ENCODE measurements at regions not wholly inside any gene's neighbourhood (a gene's known extent, or its start where the extent isn't known, plus 50 kb on each side); places are given as distances from the start of the nearest gene placed in this dataset.
"Not testable (repeated sequence)": the region's sequence is repeated elsewhere in the genome, so short reads cannot be mapped to it uniquely, and the experiment has no call there.

DNA sequence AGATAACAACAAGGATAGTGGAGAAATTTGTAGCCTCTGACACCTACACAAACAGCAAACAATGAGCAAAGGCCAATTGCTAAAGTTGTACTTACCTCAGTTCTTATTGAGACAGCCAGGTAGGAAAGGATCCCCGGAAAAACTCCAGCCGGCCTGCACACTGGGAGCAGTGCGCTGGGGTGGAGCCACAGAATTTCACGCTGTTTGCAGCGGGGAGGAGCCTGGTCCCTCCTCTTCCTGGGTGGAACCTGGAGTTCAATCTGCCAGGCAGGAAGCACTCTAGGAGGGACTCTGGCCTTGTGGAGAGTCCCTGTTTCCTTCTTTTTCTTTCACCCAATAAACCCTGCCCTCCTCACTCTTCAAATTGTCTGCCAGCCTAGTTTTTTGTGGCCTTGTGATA lies 382.6 kb upstream of the TGIF2LX start:
- in situ Hi-C loops (cut with HindIII; ENCODE audit: low pct_ligation_motif_present, low pct_unique_long_range_greater_than_20kb, low sequenced_read_pairs); DNase-seq: not testable (repeated sequence)

GRCh38 chrX:89557146-89557545 lies 364.6 kb upstream of the TGIF2LX start:
- in situ Hi-C loops (cut with HindIII; ENCODE audit: low pct_ligation_motif_present, low pct_unique_long_range_greater_than_20kb, low sequenced_read_pairs); DNase-seq: not testable (repeated sequence)

DNA sequence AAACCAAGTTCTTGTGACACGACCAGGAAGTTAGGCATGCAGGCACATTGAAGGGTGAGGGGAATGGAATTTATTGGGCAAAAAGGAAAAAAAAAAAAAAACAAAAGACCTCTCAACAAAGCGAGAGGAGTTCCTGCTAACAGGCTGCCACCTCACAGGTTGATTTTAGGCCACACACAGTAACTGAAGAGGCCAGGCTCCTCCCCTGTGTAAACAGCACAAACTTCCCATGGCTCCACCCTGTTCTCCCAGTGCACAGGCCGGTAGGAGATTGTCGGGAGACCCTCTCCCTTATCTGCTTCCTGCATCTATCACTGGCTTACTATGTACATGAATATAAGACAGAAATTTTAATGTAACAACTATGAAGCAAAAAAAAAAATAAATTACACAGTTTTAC lies 359.6 kb upstream of the TGIF2LX start:
- DNase-seq; in situ Hi-C loops (cut with HindIII; ENCODE audit: low pct_ligation_motif_present, low pct_unique_long_range_greater_than_20kb, low sequenced_read_pairs): not testable (repeated sequence)

DNA sequence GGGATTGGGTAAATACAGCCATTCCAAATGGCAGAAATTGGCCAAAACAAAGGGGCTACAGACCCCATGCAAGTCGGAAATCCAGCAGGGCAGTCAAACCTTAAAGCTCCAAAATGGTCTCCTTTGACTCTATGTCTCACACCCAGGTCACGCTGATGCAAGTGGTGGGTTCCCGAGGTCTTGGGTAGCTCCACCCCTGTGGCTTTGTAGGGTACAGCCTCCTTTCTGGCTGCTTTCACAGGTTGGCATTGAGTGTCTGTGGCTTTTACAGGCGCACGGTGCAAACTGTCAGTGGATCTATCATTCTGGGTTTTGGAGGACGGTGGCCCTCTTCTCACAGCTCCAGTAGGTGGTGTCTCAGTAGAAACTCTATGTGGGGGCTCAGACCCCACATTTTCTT lies 358.6 kb upstream of the TGIF2LX start:
- in situ Hi-C loops (cut with HindIII; ENCODE audit: low pct_ligation_motif_present, low pct_unique_long_range_greater_than_20kb, low sequenced_read_pairs); DNase-seq: not testable (repeated sequence)

- in situ Hi-C loops (cut with HindIII; ENCODE audit: low pct_ligation_motif_present, low pct_unique_long_range_greater_than_20kb, low sequenced_read_pairs); DNase-seq: not testable (repeated sequence)
Measured at GRCh38 chrX:89567787-89568186, 353.9 kb upstream of the TGIF2LX start.

GRCh38 chrX:89581868-89582267 lies 339.8 kb upstream of the TGIF2LX start:
- DNase-seq; in situ Hi-C loops (cut with HindIII; ENCODE audit: low pct_ligation_motif_present, low pct_unique_long_range_greater_than_20kb, low sequenced_read_pairs): not testable (repeated sequence)

DNA sequence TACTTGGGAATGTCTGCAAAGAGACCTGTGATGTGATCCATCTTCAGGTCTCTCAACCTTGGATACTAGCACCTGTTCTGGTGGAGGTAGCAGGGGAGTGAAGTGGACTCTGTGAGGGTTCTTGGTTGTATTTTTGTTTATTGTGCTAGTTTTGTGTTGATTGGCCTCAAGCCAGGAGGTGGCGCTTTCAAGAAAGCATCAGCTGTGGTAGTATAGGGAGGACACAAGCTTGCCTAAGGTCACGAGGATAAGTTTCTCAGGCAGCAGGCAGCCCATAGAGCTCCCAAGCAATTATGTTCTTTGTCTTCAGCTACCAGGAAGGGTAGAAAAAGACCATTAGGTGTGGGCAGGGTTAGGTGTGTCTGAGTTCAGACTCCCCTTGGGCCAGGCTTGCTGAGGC lies 289.9 kb upstream of the TGIF2LX start:
- in situ Hi-C loops (cut with HindIII; ENCODE audit: low pct_ligation_motif_present, low pct_unique_long_range_greater_than_20kb, low sequenced_read_pairs): not testable (repeated sequence)

GRCh38 chrX:89635887-89636286 lies 285.8 kb upstream of the TGIF2LX start:
- in situ Hi-C loops (cut with HindIII; ENCODE audit: low pct_ligation_motif_present, low pct_unique_long_range_greater_than_20kb, low sequenced_read_pairs); DNase-seq: not testable (repeated sequence)

More for the DNA sequence above, 289.9 kb upstream of the TGIF2LX start:
- DNase-seq: not testable (repeated sequence)

DNA sequence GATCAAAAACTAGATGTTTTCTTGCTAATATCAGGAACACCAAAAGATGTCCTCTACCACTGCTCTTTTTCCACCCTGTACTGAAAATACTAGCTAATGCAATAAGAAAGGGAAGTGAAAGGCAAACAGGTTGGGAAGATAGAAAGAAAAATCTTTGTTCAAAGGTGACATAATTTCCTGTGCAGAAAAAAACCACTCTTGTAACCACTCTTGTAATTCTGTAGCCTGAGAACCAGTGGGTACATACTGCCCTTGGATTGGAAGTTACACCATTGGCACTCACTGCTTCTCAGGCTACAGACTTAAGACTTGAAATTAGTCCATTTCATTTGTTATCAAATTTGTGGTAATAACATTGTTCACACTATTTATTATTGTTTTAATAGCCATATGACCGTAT lies 263.0 kb upstream of the TGIF2LX start:
- in situ Hi-C loops (cut with HindIII; ENCODE audit: low pct_ligation_motif_present, low pct_unique_long_range_greater_than_20kb, low sequenced_read_pairs); DNase-seq: not testable (repeated sequence)

DNA sequence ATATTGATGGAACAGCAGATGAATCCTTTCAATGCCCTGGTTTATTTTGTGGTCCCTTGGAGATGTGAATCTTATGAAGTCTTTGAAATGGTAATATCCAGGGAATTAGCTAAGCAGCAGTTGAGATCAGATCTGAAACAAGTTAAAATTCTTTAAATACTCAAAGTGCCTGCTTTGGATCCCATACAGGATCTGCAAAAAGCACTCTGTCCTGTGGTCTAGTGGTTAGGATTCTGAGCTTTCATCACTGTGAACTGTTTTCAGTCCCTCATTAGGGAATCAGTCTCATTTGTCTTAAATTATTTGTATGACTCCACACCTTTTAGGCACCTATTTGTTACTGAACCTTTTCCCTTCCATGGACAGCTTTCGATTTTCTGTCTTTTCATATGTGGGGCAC lies 215.2 kb upstream of the TGIF2LX start:
- DNase-seq; in situ Hi-C loops (cut with HindIII; ENCODE audit: low pct_ligation_motif_present, low pct_unique_long_range_greater_than_20kb, low sequenced_read_pairs): not testable (repeated sequence)

GRCh38 chrX:89707363-89707927 lies 214.3 kb upstream of the TGIF2LX start:
- DNase-seq; in situ Hi-C loops (cut with HindIII; ENCODE audit: low pct_ligation_motif_present, low pct_unique_long_range_greater_than_20kb, low sequenced_read_pairs): not testable (repeated sequence)

- DNase-seq; in situ Hi-C loops (cut with HindIII; ENCODE audit: low pct_ligation_motif_present, low pct_unique_long_range_greater_than_20kb, low sequenced_read_pairs): not testable (repeated sequence)
Measured at GRCh38 chrX:89734367-89734766, 187.3 kb upstream of the TGIF2LX start.

- DNase-seq; in situ Hi-C loops (cut with HindIII; ENCODE audit: low pct_ligation_motif_present, low pct_unique_long_range_greater_than_20kb, low sequenced_read_pairs): not testable (repeated sequence)
Measured at GRCh38 chrX:89756466-89756865, 165.2 kb upstream of the TGIF2LX start.

- in situ Hi-C loops (cut with HindIII; ENCODE audit: low pct_ligation_motif_present, low pct_unique_long_range_greater_than_20kb, low sequenced_read_pairs): not testable (repeated sequence)
- DNase-seq: peak; percentile 2
Measured at GRCh38 chrX:89757767-89758166, 163.9 kb upstream of the TGIF2LX start.

- in situ Hi-C loops (cut with HindIII; ENCODE audit: low pct_ligation_motif_present, low pct_unique_long_range_greater_than_20kb, low sequenced_read_pairs); DNase-seq: not testable (repeated sequence)
Measured at GRCh38 chrX:89759076-89759685, 162.5 kb upstream of the TGIF2LX start.

DNA sequence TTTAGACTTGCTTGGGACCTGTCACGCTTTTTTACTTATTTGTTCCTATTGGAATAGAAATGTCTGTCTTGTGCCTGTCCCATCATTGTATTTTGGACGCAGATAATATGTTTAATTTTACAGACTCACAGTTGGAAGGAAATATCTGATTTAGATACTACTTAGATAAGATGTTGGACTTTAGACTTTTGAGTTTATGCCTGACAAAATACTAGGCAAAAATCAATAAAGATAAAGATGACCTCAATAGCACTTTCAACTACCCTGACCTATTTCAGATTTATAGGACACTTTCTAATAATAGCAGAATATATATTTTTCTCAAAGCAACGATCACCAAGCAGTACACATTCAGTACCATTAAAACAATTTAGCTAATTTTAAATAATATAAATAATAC lies 150.1 kb upstream of the TGIF2LX start:
- in situ Hi-C loops (cut with HindIII; ENCODE audit: low pct_ligation_motif_present, low pct_unique_long_range_greater_than_20kb, low sequenced_read_pairs); DNase-seq: not testable (repeated sequence)

- in situ Hi-C loops (cut with HindIII; ENCODE audit: low pct_ligation_motif_present, low pct_unique_long_range_greater_than_20kb, low sequenced_read_pairs); DNase-seq: not testable (repeated sequence)
Measured at GRCh38 chrX:89811440-89811839, 110.3 kb upstream of the TGIF2LX start.

DNA sequence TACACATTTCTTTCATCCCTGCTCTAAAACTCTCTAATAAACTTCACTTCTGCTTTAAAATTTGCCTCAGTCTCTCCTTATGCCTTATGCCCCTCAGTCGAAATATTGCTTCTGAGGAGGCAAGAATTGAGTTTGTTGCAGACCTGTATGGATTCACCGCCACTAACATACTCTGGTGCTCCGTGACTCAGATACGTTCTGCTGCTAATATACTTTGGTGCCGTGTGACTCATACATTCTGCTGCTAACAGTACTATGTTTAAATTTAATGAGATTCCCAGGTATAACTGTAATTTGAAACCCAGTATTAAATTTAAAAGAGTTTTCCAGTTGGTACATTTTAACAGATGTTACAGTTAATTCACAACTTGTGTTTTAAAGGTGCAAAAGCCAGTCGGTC lies 82.0 kb upstream of the TGIF2LX start:
- DNase-seq; in situ Hi-C loops (cut with HindIII; ENCODE audit: low pct_ligation_motif_present, low pct_unique_long_range_greater_than_20kb, low sequenced_read_pairs): not testable (repeated sequence)

- in situ Hi-C loops (cut with HindIII; ENCODE audit: low pct_ligation_motif_present, low pct_unique_long_range_greater_than_20kb, low sequenced_read_pairs): not testable (repeated sequence)
- peak; percentile 24 for DNase-seq
Measured at GRCh38 chrX:89871662-89872061, 50.0 kb upstream of the TGIF2LX start.

Measured in ACHN (cell line).